H54 (cell line): ENCODE measurements at regions not wholly inside any gene's neighbourhood (a gene's known extent, or its start where the extent isn't known, plus 50 kb on each side); places are given as distances from the start of the nearest gene placed in this dataset.

Experiments used
- DNase-seq: peaks from one replicate; pipeline ENCODE4 v3.0.0; 2011; ENCODE audit warnings: low spot score, mixed read lengths; ENCODE audit not compliant: insufficient read length
- FAIRE-seq: peaks from 3 replicates; lab custom pipeline; 2011; peaks lifted over from hg19 to GRCh38; lab: Jason Lieb, UNC
- POLR2A ChIP-seq: IDR thresholded peaks from 2 replicates; pipeline ENCODE4 v1.6.1; 2011; ENCODE audit warnings: low read depth, mild to moderate bottlenecking, low read length

GRCh38 chr3:22121068-22121701 is 370.2 kb upstream of the ZNF385D start:
- FAIRE-seq (no peak), DNase-seq (no peak)

GRCh38 chr3:22122567-22122966 is 371.6 kb upstream of the ZNF385D start:
- FAIRE-seq (no peak), DNase-seq (no peak)
- no peak for TF ChIP-seq POLR2A

More at GRCh38 chr3:22121068-22121701, 370.2 kb upstream of the ZNF385D start:
- TF ChIP-seq POLR2A: no peak

GRCh38 chr3:22129101-22129500 is 378.1 kb upstream of the ZNF385D start:
- DNase-seq (no peak), FAIRE-seq (no peak)
- TF ChIP-seq POLR2A: no peak

GRCh38 chr3:22141769-22142168 is 390.8 kb upstream of the ZNF385D start:
- no peak for FAIRE-seq
- TF ChIP-seq POLR2A: no peak
- no peak for DNase-seq

- FAIRE-seq (no peak), DNase-seq (no peak)
- no peak for TF ChIP-seq POLR2A
These were observed 396.2 kb upstream of the ZNF385D start for GRCh38 chr3:22147161-22147560.

- FAIRE-seq (no peak), DNase-seq (no peak)
- no peak for TF ChIP-seq POLR2A
These were observed 405.9 kb upstream of the ZNF385D start for GRCh38 chr3:22156868-22157267.

- DNase-seq (no peak), FAIRE-seq (no peak)
- no peak for TF ChIP-seq POLR2A
These were observed 406.8 kb upstream of the ZNF385D start for GRCh38 chr3:22157848-22158247.

GRCh38 chr3:22159004-22159695 is 408.1 kb upstream of the ZNF385D start:
- no peak for FAIRE-seq
- no peak for DNase-seq
- TF ChIP-seq POLR2A: no peak

- DNase-seq (no peak), FAIRE-seq (no peak)
- TF ChIP-seq POLR2A: no peak
These were observed 410.3 kb upstream of the ZNF385D start for GRCh38 chr3:22161315-22161714.

GRCh38 chr3:22170370-22170769 is 419.4 kb upstream of the ZNF385D start:
- DNase-seq (no peak), FAIRE-seq (no peak)
- TF ChIP-seq POLR2A: no peak

GRCh38 chr3:22172964-22173363 is 422.0 kb upstream of the ZNF385D start:
- TF ChIP-seq POLR2A: no peak
- no peak for DNase-seq
- FAIRE-seq: no peak

GRCh38 chr3:22175947-22176346 is 424.9 kb upstream of the ZNF385D start:
- DNase-seq: no peak
- FAIRE-seq: no peak
- TF ChIP-seq POLR2A: no peak

- TF ChIP-seq POLR2A: no peak
- DNase-seq (no peak), FAIRE-seq (no peak)
These were observed 425.9 kb upstream of the ZNF385D start for GRCh38 chr3:22176911-22177310.

- no peak for DNase-seq
- no peak for TF ChIP-seq POLR2A
- no peak for FAIRE-seq
These were observed 438.6 kb upstream of the ZNF385D start for GRCh38 chr3:22189616-22190015.

- no peak for DNase-seq
- FAIRE-seq: no peak
- no peak for TF ChIP-seq POLR2A
These were observed 448.1 kb upstream of the ZNF385D start for GRCh38 chr3:22199095-22199494.

GRCh38 chr3:22208844-22209243 is 457.8 kb upstream of the ZNF385D start:
- DNase-seq (no peak), FAIRE-seq (no peak)
- no peak for TF ChIP-seq POLR2A
